CD4-positive, alpha-beta T cell treated with Interferon alpha-2 for 1 hour (primary cell): ENCODE measurements at regions not wholly inside any gene's neighbourhood (a gene's known extent, or its start where the extent isn't known, plus 50 kb on each side); places are given as distances from the start of the nearest gene placed in this dataset.

ENCODE experiments used
- DNase-seq, 2 donors: peaks; one replicate each; pipeline ENCODE4 v3.0.0-alpha.2; 2020 to 2022

DNA sequence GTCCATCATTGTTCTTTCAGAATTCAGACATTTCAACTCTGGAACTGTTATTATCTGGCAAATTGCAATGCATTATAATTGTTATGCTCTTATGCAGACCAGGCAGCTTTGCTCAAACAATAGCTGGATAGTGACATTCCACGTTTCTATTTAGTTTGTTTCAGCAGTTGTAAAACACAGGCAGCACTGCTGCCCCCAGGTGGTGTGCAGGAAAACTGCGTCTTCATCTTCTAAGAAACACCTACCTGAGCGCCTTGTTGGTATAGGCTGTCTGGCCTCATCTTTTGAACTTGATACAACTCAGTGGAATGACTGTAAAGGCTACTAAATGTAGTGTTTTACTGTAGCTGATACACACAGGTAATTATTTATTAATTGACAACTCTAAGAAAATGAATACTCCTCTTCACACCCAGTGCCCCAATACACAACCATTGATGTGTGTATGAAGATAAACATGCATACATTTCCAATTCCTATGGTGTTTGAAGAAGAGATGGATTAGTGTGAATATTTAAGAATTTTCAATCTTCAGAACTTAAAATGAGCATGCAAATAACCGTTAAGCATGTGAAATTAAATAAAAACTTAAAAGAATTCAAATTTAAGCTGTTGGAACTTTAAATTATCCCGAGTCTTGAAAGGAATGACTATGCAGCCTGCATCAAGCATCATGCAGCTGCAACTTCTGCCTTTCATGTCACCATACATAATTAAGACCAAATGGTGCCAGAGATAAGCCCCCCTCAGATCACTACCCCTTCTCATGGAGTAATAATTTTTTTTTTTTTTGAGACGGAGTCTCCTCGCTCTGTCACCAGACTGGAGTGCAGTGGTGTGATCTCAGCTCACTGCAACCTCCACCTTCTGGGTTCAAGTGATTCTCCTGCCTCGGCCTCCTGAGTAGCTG is 85.6 kb downstream of the CD8B2 start:
- DNase-seq = no peak

- DNase-seq = no peak
Observed at GRCh38 chr2:106573773-106574172, 86.6 kb downstream of the CD8B2 start.

DNA sequence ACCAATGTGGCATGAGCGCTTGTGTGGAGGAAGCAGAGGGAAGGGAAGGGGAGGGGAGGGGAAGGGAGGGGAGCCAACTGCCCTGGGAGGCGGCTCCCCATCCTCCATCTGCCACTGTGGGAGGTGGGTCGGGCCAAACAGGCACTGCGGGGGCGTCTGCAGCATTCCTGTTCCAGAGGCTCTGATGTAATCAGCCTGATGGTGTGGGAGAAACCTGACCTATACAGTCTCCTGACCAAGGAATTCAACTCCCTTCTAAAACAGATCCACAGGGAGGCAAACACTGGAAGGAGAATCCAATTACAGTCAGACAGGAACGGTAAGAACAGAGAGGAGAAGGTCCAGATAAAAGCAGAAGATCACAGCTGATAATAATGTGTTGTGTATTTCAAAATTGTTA is 88.8 kb downstream of the CD8B2 start:
- DNase-seq = no peak

DNA sequence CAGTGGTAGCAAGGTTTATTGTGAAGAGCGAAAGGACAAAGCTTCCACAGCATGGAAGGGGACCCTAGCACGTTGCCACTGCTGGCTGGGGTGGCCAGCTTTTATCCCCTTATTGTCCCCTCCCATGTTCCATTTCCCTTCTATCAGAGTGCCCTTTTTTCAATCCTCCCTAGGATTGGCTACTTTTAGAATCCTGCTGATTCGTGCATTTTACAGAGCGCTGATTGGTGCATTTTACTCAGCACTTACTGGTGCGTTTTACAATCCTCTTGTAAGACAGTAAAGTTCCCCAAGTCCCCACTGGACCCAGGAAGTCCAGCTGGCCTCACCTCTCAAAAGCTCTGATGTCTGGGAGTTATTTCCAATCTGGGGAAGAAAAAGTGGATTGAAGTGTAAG is 90.1 kb downstream of the CD8B2 start:
- no peak for DNase-seq

- DNase-seq = no peak
Observed at GRCh38 chr2:106579750-106580197, 92.6 kb downstream of the CD8B2 start.

GRCh38 chr2:106580241-106580640 is 93.1 kb downstream of the CD8B2 start:
- no peak for DNase-seq

GRCh38 chr2:106581328-106581727 is 94.2 kb downstream of the CD8B2 start:
- no peak for DNase-seq

DNA sequence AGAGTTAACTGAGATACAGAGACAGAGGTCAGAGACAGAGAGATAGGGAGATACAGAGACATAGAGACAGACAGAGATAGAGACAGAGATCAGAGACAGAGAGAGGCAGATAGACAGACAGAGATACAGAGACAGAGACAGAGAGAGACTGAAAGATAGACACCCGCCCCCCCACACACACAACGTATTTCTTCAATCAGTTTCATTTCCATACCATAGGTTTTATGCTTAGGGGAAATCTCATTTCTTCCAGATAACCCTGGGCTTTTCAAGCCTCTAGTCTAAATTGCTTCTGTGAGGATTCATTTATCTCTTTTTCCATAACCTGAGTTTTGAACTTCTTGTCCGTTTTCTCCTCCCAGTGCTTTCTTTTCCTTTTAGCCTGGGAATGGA is 94.6 kb downstream of the CD8B2 start:
- peak in 1 of 2 donors; percentile 43 for DNase-seq

- peak; percentile 37 to 68 for DNase-seq
Observed at GRCh38 chr2:106582148-106583143, 95.3 kb downstream of the CD8B2 start.

DNA sequence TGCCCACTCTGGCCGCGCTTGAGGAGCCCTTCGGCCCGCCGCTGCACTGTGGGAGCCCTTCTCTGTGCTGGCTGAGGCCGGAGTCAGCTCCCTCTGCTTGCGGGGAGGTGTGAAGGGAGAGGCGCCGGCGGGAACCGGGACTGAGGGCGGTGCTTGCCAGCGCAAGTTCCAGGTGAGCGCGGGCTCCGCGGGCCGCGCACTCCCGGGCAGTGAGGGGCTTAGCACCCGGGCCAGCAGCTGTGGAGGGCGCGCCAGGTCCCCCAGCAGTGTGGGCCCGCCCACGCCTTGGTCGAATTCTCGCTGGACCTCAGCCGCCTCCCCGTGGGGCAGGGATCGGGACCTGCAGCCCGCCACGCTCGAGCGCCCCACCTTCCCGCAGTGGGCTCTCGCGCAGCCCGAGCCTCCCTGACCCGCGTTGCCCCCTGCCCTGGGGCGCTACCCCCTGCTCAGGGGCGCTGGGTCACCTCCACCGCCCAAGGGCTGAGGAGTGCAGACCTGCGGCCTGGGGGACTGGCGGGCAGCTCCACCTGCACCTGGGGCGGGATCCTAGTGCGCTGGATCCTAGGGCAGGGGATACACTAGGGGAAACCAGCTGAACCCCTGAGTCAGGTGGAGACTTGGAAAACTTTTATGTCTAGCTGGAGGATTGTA is 97.3 kb downstream of the CD8B2 start:
- no peak for DNase-seq

GRCh38 chr2:106596844-106597243 is 109.7 kb downstream of the CD8B2 start:
- no peak for DNase-seq

DNA sequence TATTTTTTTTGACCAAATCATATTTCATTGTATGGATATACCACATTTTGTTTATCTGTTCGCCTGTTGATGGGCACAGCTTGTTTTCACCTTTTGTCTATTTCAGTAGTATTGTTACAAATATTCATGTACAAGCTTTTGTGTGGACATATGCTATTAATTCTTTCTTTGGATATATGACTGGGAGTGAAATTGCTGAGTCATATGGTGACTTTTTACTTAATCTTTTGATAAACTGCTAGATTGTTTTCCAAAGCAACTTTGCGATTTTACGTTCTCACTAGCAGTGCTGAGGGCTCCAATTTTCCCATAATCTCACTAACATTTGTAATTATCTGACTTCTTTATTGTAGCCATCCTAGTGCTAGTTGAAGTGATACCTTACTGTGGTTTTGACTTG is 112.4 kb downstream of the CD8B2 start:
- no peak for DNase-seq

- no peak for DNase-seq
Observed at GRCh38 chr2:106602042-106602441, 114.9 kb downstream of the CD8B2 start.

- no peak for DNase-seq
Observed at GRCh38 chr2:106606652-106607051, 119.5 kb downstream of the CD8B2 start.

DNA sequence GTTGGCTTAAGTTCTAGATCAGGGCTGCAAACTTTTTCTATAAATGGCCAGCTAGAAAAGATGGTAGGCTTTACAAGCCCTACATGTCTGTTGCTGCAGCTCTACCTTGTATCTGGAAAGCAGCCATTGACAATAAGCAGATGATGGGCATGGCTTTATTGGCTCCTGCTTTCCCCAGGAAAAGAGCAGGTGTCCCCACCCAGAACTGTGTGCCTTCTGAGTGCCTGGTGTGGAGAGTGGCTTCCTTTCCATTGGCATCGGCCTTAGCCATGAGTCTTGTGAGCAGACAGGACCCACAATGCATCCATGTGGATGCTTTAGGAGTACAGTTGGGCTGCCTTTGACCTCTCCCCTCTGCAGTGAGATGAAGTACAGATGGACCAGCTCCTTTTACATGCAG is 120.2 kb downstream of the CD8B2 start:
- DNase-seq = no peak

DNA sequence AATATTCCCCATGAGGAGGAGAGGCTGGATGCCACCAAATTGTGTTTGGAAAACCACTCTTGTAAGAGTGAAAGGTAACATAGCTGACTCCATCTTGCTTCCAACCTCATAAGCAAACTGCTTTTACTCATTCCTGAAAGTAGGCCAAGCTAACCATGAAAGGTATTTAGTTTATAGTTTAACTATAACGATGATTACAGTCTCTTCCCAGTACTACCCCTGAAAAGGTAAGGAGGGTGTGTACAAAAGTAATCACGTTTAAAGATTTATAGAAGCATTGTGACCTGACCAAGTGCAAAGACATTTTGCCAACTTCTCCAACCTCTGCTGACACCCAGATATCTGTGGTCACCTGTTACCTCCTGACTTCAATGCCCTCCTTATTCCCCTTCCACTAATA is 122.6 kb downstream of the CD8B2 start:
- no peak for DNase-seq

DNA sequence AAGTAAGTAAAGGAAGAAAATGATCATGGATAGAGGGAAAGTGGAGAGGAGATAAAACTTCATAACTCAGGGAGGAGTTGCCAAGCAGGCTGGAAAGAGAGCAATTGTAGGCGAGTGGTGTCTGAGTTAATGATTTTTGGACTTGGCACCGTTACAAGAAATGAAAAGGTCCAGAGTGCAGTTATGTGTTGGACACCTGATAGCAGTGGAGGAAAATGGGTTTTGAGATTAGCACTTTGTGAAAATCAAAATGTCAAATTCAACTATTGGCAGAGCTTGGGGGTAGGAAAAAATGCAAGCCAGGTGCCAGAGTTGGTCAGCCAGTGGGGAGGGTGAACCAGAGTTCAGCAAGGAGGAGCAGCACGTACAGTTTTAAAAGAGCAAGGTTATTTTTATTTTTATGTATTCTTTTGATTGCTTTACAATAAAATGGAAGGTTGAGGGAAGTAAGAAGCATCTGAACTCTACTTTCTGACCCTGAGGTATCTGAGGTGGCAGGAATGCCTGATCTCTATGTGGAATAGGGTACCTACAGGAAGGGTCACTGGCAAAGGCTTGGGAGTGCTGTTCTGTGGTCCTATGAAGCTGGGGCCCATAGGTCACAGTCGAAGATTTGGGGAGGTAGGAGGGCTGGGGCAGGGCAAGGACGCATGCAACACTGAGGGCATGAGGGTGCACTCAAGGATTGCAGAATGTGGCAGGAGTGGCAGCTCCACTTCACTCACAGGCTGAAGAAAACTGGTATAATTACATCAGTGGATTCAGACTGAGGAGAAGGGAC is 127.5 kb downstream of the CD8B2 start:
- DNase-seq = no peak

DNA sequence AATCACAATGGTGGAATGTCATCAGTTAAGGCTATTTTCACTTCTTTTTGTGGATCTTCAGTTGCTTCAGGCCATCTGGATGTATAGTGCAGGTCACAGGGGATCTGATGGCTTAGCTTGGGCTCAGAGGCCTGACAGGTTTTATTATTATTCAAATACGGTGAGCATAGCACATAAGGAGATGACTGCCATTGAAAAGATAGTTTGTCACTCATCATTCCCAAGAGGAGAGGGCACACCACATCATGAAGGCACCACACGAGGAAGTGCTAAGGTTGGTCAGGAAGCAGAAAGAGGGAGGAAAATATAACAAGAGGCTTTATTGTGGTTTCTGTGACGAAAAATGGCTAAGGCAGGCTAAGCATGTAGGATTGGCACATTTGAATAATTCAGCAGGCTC is 131.4 kb downstream of the CD8B2 start:
- DNase-seq = no peak

DNA sequence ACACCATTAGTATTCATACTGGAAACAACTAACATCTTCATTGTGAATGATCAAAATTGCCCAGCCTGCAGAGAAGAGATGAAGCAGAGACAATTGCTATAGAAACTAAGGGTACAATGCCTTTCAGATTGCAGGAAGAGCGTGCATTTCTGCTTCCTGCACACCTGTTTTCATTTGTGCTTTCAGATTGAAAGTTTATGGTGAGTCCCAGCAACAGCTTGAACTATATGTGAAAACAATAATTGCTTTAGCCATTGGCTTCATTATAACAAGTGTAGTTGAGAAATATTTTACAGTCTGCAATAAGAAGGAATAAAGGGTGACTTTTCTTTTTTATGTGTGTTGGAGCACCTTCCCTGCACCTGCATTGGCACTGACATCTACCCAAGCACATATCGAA is 136.3 kb downstream of the CD8B2 start:
- DNase-seq = no peak

DNA sequence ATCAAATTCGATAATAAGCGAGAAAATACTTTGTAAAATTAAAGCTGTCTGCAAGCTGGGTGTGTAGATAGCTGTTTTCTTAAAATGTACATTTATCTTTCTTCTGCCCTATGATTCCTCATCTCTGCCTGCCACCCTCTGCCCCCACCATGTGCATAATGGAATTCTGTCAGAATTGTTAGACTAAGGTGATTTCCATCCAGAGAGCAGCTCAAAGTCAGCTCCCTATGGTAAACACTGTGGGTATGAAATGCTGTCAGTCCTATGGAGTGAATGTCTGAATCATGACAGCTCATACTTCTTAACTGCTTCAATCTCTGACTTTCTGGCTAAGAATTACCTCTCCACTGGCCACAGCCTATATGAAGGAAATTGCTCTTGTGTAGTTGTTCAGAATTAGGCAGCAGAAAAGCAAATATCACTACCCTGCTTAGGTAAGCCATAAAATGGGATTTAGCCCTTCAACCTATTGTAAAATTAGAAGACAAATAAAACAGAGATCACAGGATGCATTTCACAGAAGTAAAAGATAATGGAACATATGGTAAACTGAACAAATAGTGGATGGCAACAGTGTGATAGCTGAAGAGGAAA is 137.7 kb downstream of the CD8B2 start:
- DNase-seq = no peak

- DNase-seq = no peak
Observed at GRCh38 chr2:106628377-106628776, 141.2 kb downstream of the CD8B2 start.

- no peak for DNase-seq
Observed at GRCh38 chr2:106629981-106630380, 142.8 kb downstream of the CD8B2 start.
